SH-SY5Y (cell line): ENCODE measurements at regions not wholly inside any gene's neighbourhood (a gene's known extent, or its start where the extent isn't known, plus 50 kb on each side); places are given as distances from the start of the nearest gene placed in this dataset.

ENCODE experiments used
- GATA2 ChIP-seq: IDR thresholded peaks from 2 replicates; pipeline ENCODE4 v1.6.1; 2011; ENCODE audit warnings: mild to moderate bottlenecking, low read depth, low read length
- GATA3 ChIP-seq: IDR thresholded peaks from 2 replicates; pipeline ENCODE4 v1.6.1; 2011; ENCODE audit warnings: low read depth, mild to moderate bottlenecking, low read length, moderate library complexity

DNA sequence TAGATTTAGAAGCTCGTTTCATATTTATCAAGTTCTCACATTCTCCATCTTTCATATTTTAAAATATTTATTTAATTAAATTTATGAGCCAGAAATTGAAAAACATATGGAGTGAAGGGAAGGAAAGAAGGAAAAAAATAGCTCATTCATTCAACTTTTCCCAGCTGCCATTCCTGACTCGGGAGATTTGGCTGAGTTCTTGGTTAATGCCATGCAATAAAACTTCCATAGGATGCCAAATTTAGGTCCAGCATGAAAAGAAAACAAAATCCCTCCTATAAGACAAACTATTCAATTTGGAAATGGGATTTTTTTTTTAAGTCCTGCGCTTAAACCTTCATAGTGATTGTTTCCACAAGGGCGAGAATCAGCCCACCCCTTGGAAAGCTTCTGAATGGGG lies 426.1 kb upstream of the TNP1 start:
- TF ChIP-seq GATA2 = no peak
- TF ChIP-seq GATA3 = no peak
